Natural killer cell treated with Interleukin-12 subunit alpha and Interleukin-12 subunit beta and Interleukin-15 and Interleukin-18, amount 100 ng/mL, for 72 hours (primary cell): ENCODE measurements at regions not wholly inside any gene's neighbourhood (a gene's known extent, or its start where the extent isn't known, plus 50 kb on each side); places are given as distances from the start of the nearest gene placed in this dataset.
"Not testable (repeated sequence)": the region's sequence is repeated elsewhere in the genome, so short reads cannot be mapped to it uniquely, and the experiment has no call there.

Source experiments
- ATAC-seq, 2 donors: fragments of 150-1000 bp; cut with Tn5 transposase in 1 of 2; sonication (Bioruptor Pico), chemical (Tn5 transposase) in 1 of 2; 2 replicates each; pipeline ENCODE4 v1.10.0; 2021
- DNase-seq: peaks from one replicate; pipeline ENCODE4 v3.0.0; 2022; ENCODE audit warnings: low spot score
- H3K27ac Mint-ChIP-seq, 2 donors: 1 replicate in 1 of 2; 2 replicates in 1 of 2; pipeline ENCODE4 v1.8.0; 2022; ENCODE audit warnings: mixed read lengths in 2 of 2, mild to moderate bottlenecking in 1 of 2, moderate library complexity in 1 of 2
- H3K27me3 Mint-ChIP-seq, 2 donors: 1 replicate in 1 of 2; 2 replicates in 1 of 2; pipeline ENCODE4 v1.8.0; 2022; ENCODE audit warnings: mixed read lengths in 2 of 2
- H3K36me3 Mint-ChIP-seq: one replicate; pipeline ENCODE4 v1.8.0; 2022; ENCODE audit warnings: mixed read lengths
- H3K4me1 Mint-ChIP-seq, 2 donors: 1 replicate in 1 of 2; 2 replicates in 1 of 2; pipeline ENCODE4 v1.8.0; 2022; ENCODE audit warnings: low read depth in 2 of 2, mixed read lengths in 2 of 2, mild to moderate bottlenecking in 1 of 2
- H3K4me3 Mint-ChIP-seq: one replicate; pipeline ENCODE4 v1.8.0; 2022; ENCODE audit warnings: mixed read lengths
- H3K9me3 Mint-ChIP-seq: 2 replicates; pipeline ENCODE4 v1.8.0; 2022; ENCODE audit warnings: mixed read lengths

GRCh38 chr1:168403140-168403539 lies 122.5 kb downstream of the TBX19 start:
- ATAC-seq (no peak), DNase-seq (no peak)
- Mint-ChIP-seq H3K9me3 (no peaks in the 10 kb centered on the region), H3K27me3 (peaks cover 0 to 13% of the 10 kb centered on the region in 2 donors), H3K27ac (no peak overlapping the region), H3K4me1 (peaks cover 23 to 25% of the 10 kb centered on the region in 2 donors), H3K4me3 (no peak overlapping the region), H3K36me3 (no peaks in the 10 kb centered on the region)

GRCh38 chr1:168402466-168402865 lies 121.8 kb downstream of the TBX19 start:
- not testable (repeated sequence) for H3K4me3 Mint-ChIP-seq, ATAC-seq, H3K27ac Mint-ChIP-seq, DNase-seq, H3K9me3 Mint-ChIP-seq, H3K36me3 Mint-ChIP-seq
- Mint-ChIP-seq H3K4me1 (peaks cover 17 to 20% of the 10 kb centered on the region in 2 donors), H3K27me3 (peaks cover 0 to 14% of the 10 kb centered on the region in 2 donors)

- no peak overlapping the region for H3K27ac Mint-ChIP-seq
- ATAC-seq (no peak), DNase-seq (no peak)
These were observed 120.7 kb downstream of the TBX19 start for GRCh38 chr1:168401341-168401740.

GRCh38 chr1:168400139-168400538 lies 119.5 kb downstream of the TBX19 start:
- H3K27ac Mint-ChIP-seq, result no peak overlapping the region
- DNase-seq (no peak), ATAC-seq (peak in 1 of 2 donors; percentile 41)
- no peak overlapping the region for H3K4me3 Mint-ChIP-seq
- peaks cover 0 to 14% of the 10 kb centered on the region in 2 donors for H3K27me3 Mint-ChIP-seq
- no peaks in the 10 kb centered on the region for H3K36me3 Mint-ChIP-seq
- H3K4me1 Mint-ChIP-seq, result peaks cover 12 to 14% of the 10 kb centered on the region in 2 donors
- no peaks in the 10 kb centered on the region for H3K9me3 Mint-ChIP-seq

More at GRCh38 chr1:168401341-168401740, 120.7 kb downstream of the TBX19 start:
- Mint-ChIP-seq H3K9me3 (no peaks in the 10 kb centered on the region), H3K27me3 (peaks cover 0 to 14% of the 10 kb centered on the region in 2 donors), H3K36me3 (no peaks in the 10 kb centered on the region), H3K4me3 (no peak overlapping the region), H3K4me1 (peaks cover 12 to 14% of the 10 kb centered on the region in 2 donors)

DNA sequence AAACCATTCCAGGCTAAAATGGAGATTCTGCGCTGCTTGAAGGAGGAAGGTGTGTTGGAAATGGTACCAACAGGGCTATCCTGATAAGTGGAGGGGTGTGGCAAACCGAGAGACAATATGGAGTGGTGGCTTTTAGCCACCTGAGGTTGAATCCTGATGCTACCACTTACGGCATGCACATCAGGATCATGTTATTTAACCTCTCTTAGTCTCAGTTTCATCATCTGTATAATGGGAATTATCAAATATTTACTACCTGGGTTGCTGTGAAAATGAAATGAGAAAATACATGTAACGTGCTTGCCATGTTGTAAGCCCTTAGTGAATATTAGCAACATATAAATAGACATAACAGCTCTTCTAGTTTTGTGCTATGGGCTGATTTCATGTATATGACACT lies 117.1 kb downstream of the TBX19 start:
- Mint-ChIP-seq H3K4me3 (no peak overlapping the region), H3K4me1 (peaks cover 19 to 26% of the 10 kb centered on the region in 2 donors), H3K9me3 (no peaks in the 10 kb centered on the region), H3K27me3 (peaks cover 0 to 14% of the 10 kb centered on the region in 2 donors), H3K36me3 (no peaks in the 10 kb centered on the region), H3K27ac (peak overlapping the region in 1 of 2 donors; percentile 28)
- ATAC-seq, result no peak
- no peak for DNase-seq

DNA sequence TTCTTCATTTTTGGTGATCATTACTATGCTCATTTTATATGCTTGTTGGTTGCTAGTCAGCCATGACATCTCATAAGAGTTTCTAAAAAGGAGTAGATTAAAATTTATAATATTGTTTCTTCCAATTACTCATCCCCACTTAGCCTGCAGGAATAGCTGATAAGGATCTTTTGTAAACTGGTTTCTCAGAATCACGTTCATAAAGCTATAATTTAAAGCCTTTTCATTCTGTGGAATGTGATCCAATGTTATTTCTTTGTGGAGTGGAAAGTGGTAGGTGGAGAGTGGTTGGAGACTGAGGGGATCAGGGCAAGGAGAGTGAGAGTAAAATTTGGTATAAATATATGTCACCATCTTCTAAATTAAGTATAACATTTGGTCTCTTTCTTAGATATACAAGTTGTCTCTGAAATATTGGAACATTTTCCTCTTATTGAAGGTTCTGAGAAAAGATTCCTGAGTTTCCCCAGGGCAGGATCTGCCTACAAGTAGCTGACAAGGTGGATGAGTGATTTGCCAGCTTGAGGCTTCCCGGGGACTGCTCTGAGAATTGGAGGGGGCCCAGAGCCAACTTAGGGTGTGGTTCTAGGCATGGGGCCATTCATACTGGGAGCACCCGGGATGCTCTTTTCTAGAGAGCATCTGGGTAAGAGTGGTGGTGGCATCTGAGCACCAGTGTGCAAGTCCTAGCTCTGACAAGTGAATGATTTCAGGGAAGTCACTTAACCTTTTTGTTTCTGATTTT lies 116.4 kb downstream of the TBX19 start:
- no peaks in the 10 kb centered on the region for H3K36me3 Mint-ChIP-seq
- no peak overlapping the region for H3K27ac Mint-ChIP-seq
- no peak overlapping the region for H3K4me3 Mint-ChIP-seq
- ATAC-seq, result no peak
- H3K9me3 Mint-ChIP-seq, result no peaks in the 10 kb centered on the region
- peaks cover 0 to 14% of the 10 kb centered on the region in 2 donors for H3K27me3 Mint-ChIP-seq
- H3K4me1 Mint-ChIP-seq, result peaks cover 26 to 33% of the 10 kb centered on the region in 2 donors
- DNase-seq, result no peak

GRCh38 chr1:168396508-168396907 lies 115.8 kb downstream of the TBX19 start:
- ATAC-seq, result no peak
- Mint-ChIP-seq H3K27ac (no peak overlapping the region), H3K4me3 (no peak overlapping the region)

GRCh38 chr1:168394858-168395257 lies 114.2 kb downstream of the TBX19 start:
- Mint-ChIP-seq H3K36me3 (no peaks in the 10 kb centered on the region), H3K27ac (no peak overlapping the region), H3K4me1 (peaks cover 36 to 48% of the 10 kb centered on the region in 2 donors), H3K27me3 (peaks cover 0 to 9% of the 10 kb centered on the region in 2 donors), H3K4me3 (no peak overlapping the region), H3K9me3 (no peaks in the 10 kb centered on the region)
- no peak for ATAC-seq
- no peak for DNase-seq

More at GRCh38 chr1:168396508-168396907, 115.8 kb downstream of the TBX19 start:
- peaks cover 0 to 14% of the 10 kb centered on the region in 2 donors for H3K27me3 Mint-ChIP-seq
- DNase-seq, result no peak
- H3K4me1 Mint-ChIP-seq, result peaks cover 32 to 39% of the 10 kb centered on the region in 2 donors
- no peaks in the 10 kb centered on the region for H3K9me3 Mint-ChIP-seq
- H3K36me3 Mint-ChIP-seq, result no peaks in the 10 kb centered on the region

DNA sequence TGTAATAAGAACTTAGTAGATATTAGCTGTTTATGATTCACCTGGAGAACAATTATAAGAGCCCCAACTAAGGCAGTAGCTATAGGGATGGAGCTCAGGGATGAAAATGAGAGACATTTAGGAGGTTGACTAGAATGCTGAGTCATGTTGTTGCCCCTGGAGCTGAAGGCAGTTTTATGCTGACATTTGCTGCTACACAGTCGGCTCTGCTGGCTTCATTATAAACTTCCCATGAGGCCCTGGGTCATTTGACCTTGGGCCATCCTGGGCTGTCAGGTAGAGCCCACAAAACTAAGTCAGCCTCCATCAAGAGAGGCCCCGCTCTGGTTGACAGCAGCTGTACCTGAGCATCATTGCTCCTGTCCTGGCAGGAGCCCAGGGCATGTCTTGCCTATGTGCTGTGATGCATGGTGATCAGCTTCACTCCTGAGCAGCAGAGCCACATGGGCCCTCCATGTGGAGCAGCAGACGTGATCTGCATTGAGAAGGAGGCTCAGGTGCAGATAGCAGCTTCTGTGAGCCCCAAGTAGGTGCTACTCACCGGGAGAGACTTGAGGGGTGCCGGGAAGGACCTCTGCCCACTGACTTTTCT lies 112.4 kb downstream of the TBX19 start:
- no peak for ATAC-seq
- H3K27ac Mint-ChIP-seq, result peak overlapping the region; percentile 20 to 24

DNA sequence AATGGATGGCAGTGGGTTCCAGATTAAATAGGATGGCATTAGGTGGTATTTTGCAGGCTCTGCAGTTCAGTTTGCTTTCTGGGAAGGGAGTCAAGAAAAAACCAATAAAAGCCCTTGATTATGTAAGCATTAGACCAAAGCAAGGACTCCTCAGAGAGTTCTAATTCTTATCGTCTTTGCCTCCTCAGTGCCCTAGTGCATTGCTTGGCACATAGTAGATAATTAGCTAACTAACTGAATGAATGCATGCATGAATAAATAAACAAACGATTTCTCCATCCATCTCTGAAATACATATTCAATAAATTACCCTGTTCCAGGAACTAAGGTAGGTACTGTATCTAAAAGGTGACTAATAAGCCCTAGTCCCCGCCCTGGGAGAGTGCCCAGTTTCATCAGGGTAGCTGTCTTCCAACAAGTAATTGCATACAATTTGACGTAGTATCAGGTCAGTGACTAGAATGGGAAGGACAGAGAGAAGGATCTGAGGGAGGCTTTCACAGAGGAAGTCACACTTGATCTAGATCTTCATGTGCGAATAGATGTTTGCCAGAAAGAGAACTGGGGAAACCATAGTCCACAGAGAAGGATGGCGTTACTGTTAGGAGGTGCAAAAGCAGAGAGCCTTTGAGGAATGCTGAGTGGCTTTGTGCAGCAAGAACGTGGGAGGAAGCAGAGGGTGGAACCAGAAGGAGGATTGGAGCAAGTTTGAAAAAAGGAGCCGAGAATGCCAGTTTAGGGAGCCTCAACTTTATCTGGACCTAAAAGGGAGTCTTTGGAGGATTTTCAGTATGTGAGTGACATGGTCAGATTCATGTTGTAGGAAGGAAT lies 111.4 kb downstream of the TBX19 start:
- peaks cover 45 to 57% of the 10 kb centered on the region in 2 donors for H3K4me1 Mint-ChIP-seq
- H3K9me3 Mint-ChIP-seq, result no peaks in the 10 kb centered on the region
- peak overlapping the region; percentile 20 to 24 for H3K27ac Mint-ChIP-seq
- ATAC-seq, result peak; percentile 66 to 84
- H3K36me3 Mint-ChIP-seq, result no peaks in the 10 kb centered on the region
- no peak for DNase-seq
- H3K27me3 Mint-ChIP-seq, result no peaks in the 10 kb centered on the region
- peak overlapping the region; percentile 72 for H3K4me3 Mint-ChIP-seq

More for the DNA sequence above, 112.4 kb downstream of the TBX19 start:
- no peaks in the 10 kb centered on the region for H3K9me3 Mint-ChIP-seq
- H3K27me3 Mint-ChIP-seq, result no peaks in the 10 kb centered on the region
- H3K36me3 Mint-ChIP-seq, result no peaks in the 10 kb centered on the region
- DNase-seq, result no peak
- peaks cover 35 to 47% of the 10 kb centered on the region in 2 donors for H3K4me1 Mint-ChIP-seq
- peak overlapping the region; percentile 72 for H3K4me3 Mint-ChIP-seq

DNA sequence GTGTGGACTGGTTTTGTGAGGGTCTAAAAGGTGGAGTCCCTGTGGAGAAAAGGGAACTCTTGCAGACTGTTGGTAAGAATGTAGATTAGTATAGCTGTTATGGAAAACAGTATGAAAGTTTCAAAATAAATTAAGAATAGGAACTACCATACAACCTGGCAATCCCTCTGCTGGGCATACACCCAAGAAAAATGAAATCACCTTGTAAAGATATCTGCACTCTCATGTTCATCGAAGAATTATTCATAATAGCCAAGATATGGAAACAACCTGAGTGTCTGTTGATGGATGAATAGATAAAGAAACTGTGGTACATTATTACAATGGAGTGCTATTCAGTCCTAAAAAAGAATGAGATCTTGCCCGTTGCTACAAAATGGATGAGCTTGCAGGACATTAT lies 109.6 kb downstream of the TBX19 start:
- ATAC-seq, result no peak
- no peak overlapping the region for H3K4me3 Mint-ChIP-seq

GRCh38 chr1:168387781-168388760 lies 107.4 kb downstream of the TBX19 start:
- H3K36me3 Mint-ChIP-seq, result no peaks in the 10 kb centered on the region
- peak; percentile 51 to 70 for ATAC-seq
- H3K4me3 Mint-ChIP-seq, result peak overlapping the region; percentile 66
- H3K4me1 Mint-ChIP-seq, result peaks cover 50 to 59% of the 10 kb centered on the region in 2 donors
- H3K9me3 Mint-ChIP-seq, result no peaks in the 10 kb centered on the region
- peak overlapping the region; percentile 38 to 47 for H3K27ac Mint-ChIP-seq
- peaks cover 0 to 2% of the 10 kb centered on the region in 2 donors for H3K27me3 Mint-ChIP-seq
- no peak for DNase-seq

More for the DNA sequence above, 109.6 kb downstream of the TBX19 start:
- Mint-ChIP-seq H3K4me1 (peaks cover 51 to 64% of the 10 kb centered on the region in 2 donors), H3K9me3 (no peaks in the 10 kb centered on the region), H3K27me3 (peaks cover 0 to 2% of the 10 kb centered on the region in 2 donors), H3K36me3 (no peaks in the 10 kb centered on the region), H3K27ac (peak overlapping the region in 1 of 2 donors; percentile 14)
- no peak for DNase-seq
